ENCODE measurements at regions not wholly inside any gene's neighbourhood (a gene's known extent, or its start where the extent isn't known, plus 50 kb on each side); places are given as distances from the start of the nearest gene placed in this dataset.

- Histone ChIP-seq H3K9ac (ENCODE audit: low read depth, low read length, poor library complexity, severe bottlenecking) (no peak overlapping the region), H4K20me1 (ENCODE audit: insufficient read depth, low read length, poor library complexity, severe bottlenecking) (no peaks in the 10 kb centered on the region), H3K36me3 (ENCODE audit: insufficient read depth, low read length) (no peaks in the 10 kb centered on the region), H2AFZ (ENCODE audit: low read length) (no peak overlapping the region), H3K4me3 (ENCODE audit: low read length, poor library complexity, severe bottlenecking) (no peak overlapping the region), H3K9me3 (ENCODE audit: insufficient read depth, low read depth, low read length) (no peaks in the 10 kb centered on the region), H3K27me3 (ENCODE audit: insufficient read depth, low read length, poor library complexity, severe bottlenecking) (no peaks in the 10 kb centered on the region), H3K4me1 (ENCODE audit: insufficient read depth, low read length, poor library complexity, severe bottlenecking) (no peaks in the 10 kb centered on the region), H3K4me2 (ENCODE audit: low read depth, low read length, poor library complexity, severe bottlenecking) (no peak overlapping the region), H3F3A (ENCODE audit: low read depth) (no peaks in the 10 kb centered on the region), H3K79me2 (ENCODE audit: insufficient read depth, low read length) (no peaks in the 10 kb centered on the region), H3K9me2 (replicated peaks; ENCODE audit: low read depth, low read length) (0 out of 2 replicates have a peak, but pooled peaks cover 2% of the 10 kb centered on the region)
- TF ChIP-seq, protein P1, sequence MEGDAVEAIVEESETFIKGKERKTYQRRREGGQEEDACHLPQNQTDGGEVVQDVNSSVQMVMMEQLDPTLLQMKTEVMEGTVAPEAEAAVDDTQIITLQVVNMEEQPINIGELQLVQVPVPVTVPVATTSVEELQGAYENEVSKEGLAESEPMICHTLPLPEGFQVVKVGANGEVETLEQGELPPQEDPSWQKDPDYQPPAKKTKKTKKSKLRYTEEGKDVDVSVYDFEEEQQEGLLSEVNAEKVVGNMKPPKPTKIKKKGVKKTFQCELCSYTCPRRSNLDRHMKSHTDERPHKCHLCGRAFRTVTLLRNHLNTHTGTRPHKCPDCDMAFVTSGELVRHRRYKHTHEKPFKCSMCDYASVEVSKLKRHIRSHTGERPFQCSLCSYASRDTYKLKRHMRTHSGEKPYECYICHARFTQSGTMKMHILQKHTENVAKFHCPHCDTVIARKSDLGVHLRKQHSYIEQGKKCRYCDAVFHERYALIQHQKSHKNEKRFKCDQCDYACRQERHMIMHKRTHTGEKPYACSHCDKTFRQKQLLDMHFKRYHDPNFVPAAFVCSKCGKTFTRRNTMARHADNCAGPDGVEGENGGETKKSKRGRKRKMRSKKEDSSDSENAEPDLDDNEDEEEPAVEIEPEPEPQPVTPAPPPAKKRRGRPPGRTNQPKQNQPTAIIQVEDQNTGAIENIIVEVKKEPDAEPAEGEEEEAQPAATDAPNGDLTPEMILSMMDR (conservative IDR thresholded peaks at IDR 0.05; ENCODE audit: low read length) = no peak
These were observed 190.0 kb upstream of the BTBD3 start for GRCh38 chr20:11727708-11728107.

DNA sequence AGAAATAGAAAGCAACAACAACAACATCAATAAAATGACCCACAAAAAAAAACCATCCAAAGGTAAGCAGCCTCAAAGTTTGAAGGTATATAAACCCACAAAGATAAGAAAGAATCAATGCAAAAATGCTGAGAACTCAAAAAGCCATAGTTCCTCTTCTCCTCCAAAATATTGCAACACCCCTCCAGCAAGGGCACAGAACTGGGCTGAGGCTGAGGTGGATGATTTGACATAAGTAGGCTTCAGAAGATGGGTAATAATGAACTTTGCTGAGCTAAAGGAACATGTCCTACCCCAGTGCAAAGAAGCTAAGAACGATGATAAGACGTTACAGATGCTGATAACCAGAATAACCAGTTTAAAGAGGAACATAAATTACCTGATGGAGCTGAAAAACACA, 188.8 kb upstream of the BTBD3 start:
- Histone ChIP-seq H3F3A (ENCODE audit: low read depth) (no peaks in the 10 kb centered on the region), H3K9me3 (ENCODE audit: insufficient read depth, low read depth, low read length) (no peaks in the 10 kb centered on the region), H3K4me1 (ENCODE audit: insufficient read depth, low read length, poor library complexity, severe bottlenecking) (no peaks in the 10 kb centered on the region), H3K79me2 (ENCODE audit: insufficient read depth, low read length) (no peaks in the 10 kb centered on the region), H3K9ac (ENCODE audit: low read depth, low read length, poor library complexity, severe bottlenecking) (no peak overlapping the region), H4K20me1 (ENCODE audit: insufficient read depth, low read length, poor library complexity, severe bottlenecking) (no peaks in the 10 kb centered on the region), H3K4me2 (ENCODE audit: low read depth, low read length, poor library complexity, severe bottlenecking) (no peak overlapping the region), H3K4me3 (ENCODE audit: low read length, poor library complexity, severe bottlenecking) (no peak overlapping the region), H3K9me2 (replicated peaks; ENCODE audit: low read depth, low read length) (0 out of 2 replicates have a peak, but pooled peaks cover 2% of the 10 kb centered on the region), H3K27me3 (ENCODE audit: insufficient read depth, low read length, poor library complexity, severe bottlenecking) (no peaks in the 10 kb centered on the region), H3K36me3 (ENCODE audit: insufficient read depth, low read length) (no peaks in the 10 kb centered on the region), H2AFZ (ENCODE audit: low read length) (no peak overlapping the region)
- TF ChIP-seq EZH2phosphoT487 (IDR thresholded peaks at IDR 0.05; ENCODE audit: borderline replicate concordance) = no peak
- TF ChIP-seq, protein P1 (conservative IDR thresholded peaks at IDR 0.05; ENCODE audit: low read length) = no peak

- H3K36me3 ChIP-seq (ENCODE audit: insufficient read depth, low read length) = no peaks in the 10 kb centered on the region
- H3K9ac ChIP-seq (ENCODE audit: low read depth, low read length, poor library complexity, severe bottlenecking) = no peak overlapping the region
- 0 out of 2 replicates have a peak, but pooled peaks cover 2% of the 10 kb centered on the region for H3K9me2 ChIP-seq (replicated peaks; ENCODE audit: low read depth, low read length)
- TF ChIP-seq, protein P1 (conservative IDR thresholded peaks at IDR 0.05; ENCODE audit: low read length) = no peak
- no peak for TF ChIP-seq EZH2phosphoT487 (IDR thresholded peaks at IDR 0.05; ENCODE audit: borderline replicate concordance)
- H3K4me1 ChIP-seq (ENCODE audit: insufficient read depth, low read length, poor library complexity, severe bottlenecking) = no peaks in the 10 kb centered on the region
- H3K4me3 ChIP-seq (ENCODE audit: low read length, poor library complexity, severe bottlenecking) = no peak overlapping the region
- no peak overlapping the region for H2AFZ ChIP-seq (ENCODE audit: low read length)
- H4K20me1 ChIP-seq (ENCODE audit: insufficient read depth, low read length, poor library complexity, severe bottlenecking) = no peaks in the 10 kb centered on the region
- H3K79me2 ChIP-seq (ENCODE audit: insufficient read depth, low read length) = no peaks in the 10 kb centered on the region
- no peaks in the 10 kb centered on the region for H3K27me3 ChIP-seq (ENCODE audit: insufficient read depth, low read length, poor library complexity, severe bottlenecking)
- H3K9me3 ChIP-seq (ENCODE audit: insufficient read depth, low read depth, low read length) = no peaks in the 10 kb centered on the region
- no peaks in the 10 kb centered on the region for H3F3A ChIP-seq (ENCODE audit: low read depth)
- H3K4me2 ChIP-seq (ENCODE audit: low read depth, low read length, poor library complexity, severe bottlenecking) = no peak overlapping the region
These were observed 187.9 kb upstream of the BTBD3 start for GRCh38 chr20:11729806-11730205.
